ENCODE measurements at regions not wholly inside any gene's neighbourhood (a gene's known extent, or its start where the extent isn't known, plus 50 kb on each side); places are given as distances from the start of the nearest gene placed in this dataset.

DNA sequence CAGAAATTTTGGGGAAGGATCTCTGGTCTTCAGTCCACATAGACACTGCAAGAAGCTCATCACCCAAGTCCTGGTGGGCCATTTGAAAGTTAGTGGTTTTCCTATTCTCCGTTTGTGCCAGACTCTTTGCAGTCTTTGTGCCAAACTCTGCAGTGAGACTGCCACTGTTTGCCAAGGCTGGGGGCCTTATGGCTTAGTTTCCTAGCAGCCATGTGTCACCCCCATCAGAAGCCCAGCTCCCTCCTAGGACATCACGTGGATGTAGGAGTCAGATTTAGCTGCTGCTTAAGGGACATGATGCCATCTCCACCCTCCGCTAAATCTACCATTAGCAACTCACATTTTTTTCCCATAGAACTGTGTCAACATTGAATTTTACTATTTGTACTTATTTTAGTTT is 220.0 kb downstream of the C11orf91 start:
- TF ChIP-seq POLR2AphosphoS5 (IDR thresholded peaks at IDR 0.05; ENCODE audit: borderline replicate concordance, low read depth, low read length) (no peak), EZH2 (IDR thresholded peaks at IDR 0.05) (no peak), FOXP2 (optimal IDR thresholded peaks at IDR 0.05; ENCODE audit: control extremely low read depth, extremely low read length, insufficient read depth) (no peak)
